ENCODE measurements at regions not wholly inside any gene's neighbourhood (a gene's known extent, or its start where the extent isn't known, plus 50 kb on each side); places are given as distances from the start of the nearest gene placed in this dataset.
A peak's percentile ranks its signal among the peaks of the same experiment; 100 is the strongest.

DNA sequence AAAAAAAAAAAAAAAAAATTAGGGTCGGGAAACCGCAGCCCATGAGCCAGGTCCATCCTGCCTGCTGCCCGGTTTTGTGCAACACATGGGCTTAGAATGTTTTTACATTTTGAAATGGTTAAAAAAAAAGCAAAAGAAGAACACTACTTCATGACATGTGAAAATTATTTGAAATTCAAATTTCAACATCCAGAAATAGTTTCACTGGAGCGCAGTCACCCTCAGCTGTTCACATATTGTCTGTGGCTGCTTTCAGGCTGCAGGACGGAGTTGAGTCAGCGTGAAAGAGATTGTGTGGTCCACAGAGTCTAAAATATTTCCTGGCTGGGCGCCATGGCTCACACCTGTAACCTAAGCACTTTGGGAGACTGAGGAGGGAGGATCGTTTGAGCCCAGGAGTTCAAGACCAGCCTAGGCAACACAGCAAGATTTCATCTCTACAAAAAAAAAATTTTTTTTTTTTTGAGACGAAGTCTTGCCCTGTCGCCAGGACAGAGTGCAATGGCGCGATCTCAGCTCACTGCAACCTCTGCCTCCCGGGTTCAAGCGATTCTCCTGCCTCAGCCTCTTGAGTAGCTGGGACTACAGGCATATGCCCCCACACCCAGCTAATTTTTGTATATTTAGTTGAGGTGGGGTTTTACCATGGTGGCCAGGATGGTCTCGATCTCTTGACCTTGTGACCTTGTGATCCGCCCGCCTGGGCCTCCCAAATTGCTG, 63.9 kb upstream of the ECHDC3 start:
- H4K20me1 ChIP-seq (ENCODE audit: insufficient read depth, low read length), result no peaks in the 10 kb centered on the region
- WGBS (ENCODE audit: low lambda C conversion rate), result 35% methylated on average over 17 of the region's 17 CpGs
- in situ Hi-C loops (cut with HindIII; ENCODE audit: extremely low pct_ligation_motif_present, low pct_unique_long_range_greater_than_20kb), result no loop called here
- H3K4me1 ChIP-seq (ENCODE audit: insufficient read depth, low read length), result peaks cover 42% of the 10 kb centered on the region
- FAIRE-seq, result no peak
- no peak overlapping the region for H3K27ac ChIP-seq (ENCODE audit: extremely low read length, insufficient read depth, low read length)
- H3K9ac ChIP-seq (ENCODE audit: insufficient read depth, low read depth, low read length), result no peak overlapping the region
- DNase-seq (ENCODE audit: low spot score), result peak; percentile 30
- H3K36me3 ChIP-seq (replicated peaks in 1 of 2; ENCODE audit: control insufficient read depth in 1 of 2, insufficient read depth in 2 of 2, low read length in 2 of 2), result no peaks in the 10 kb centered on the region
- peak; percentile 69 for ATAC-seq
- no peaks in the 10 kb centered on the region for H3K9me3 ChIP-seq (ENCODE audit: low read length)
- ChIA-PET POLR2A (no interaction called here), CTCF (ENCODE audit: low intra/inter-chr PET ratio, low total read pairs) (no interaction called here)
- no peak overlapping the region for H2AFZ ChIP-seq (ENCODE audit: low read length)
- no peaks in the 10 kb centered on the region; a peak in 2 of 5 replicates for H3K27me3 ChIP-seq (ENCODE audit: control insufficient read depth in 1 of 2, insufficient read depth in 2 of 2, low read length in 2 of 2)
- 0 out of 6 replicates have a peak overlapping the region, but pooled peaks of 2 of the 3 experiments have one; percentile 16 to 21 for H3K4me3 ChIP-seq (replicated peaks in 1 of 3; ENCODE audit: insufficient read depth in 1 of 3, low read depth in 2 of 3, low read length in 3 of 3)
- intact Hi-C loops (cut with micrococcal nuclease; ENCODE audit: unreplicated experiment), result no loop called here
- H3K79me2 ChIP-seq (ENCODE audit: insufficient read depth, low read length), result no peaks in the 10 kb centered on the region
- no TSS peak for BruUV-seq (replicated peaks)
- H3K4me2 ChIP-seq (ENCODE audit: low read depth, low read length), result peak overlapping the region; percentile 49
- TF ChIP-seq, protein P1, sequence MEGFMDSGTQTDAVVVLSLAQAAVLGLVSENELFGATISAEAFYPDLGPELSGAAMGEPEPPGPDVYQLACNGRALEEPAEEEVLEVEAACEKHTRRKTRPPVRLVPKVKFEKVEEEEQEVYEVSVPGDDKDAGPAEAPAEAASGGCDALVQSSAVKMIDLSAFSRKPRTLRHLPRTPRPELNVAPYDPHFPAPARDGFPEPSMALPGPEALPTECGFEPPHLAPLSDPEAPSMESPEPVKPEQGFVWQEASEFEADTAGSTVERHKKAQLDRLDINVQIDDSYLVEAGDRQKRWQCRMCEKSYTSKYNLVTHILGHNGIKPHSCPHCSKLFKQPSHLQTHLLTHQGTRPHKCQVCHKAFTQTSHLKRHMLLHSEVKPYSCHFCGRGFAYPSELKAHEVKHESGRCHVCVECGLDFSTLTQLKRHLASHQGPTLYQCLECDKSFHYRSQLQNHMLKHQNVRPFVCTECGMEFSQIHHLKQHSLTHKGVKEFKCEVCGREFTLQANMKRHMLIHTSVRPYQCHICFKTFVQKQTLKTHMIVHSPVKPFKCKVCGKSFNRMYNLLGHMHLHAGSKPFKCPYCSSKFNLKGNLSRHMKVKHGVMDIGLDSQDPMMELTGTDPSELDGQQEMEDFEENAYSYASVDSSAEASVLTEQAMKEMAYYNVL (CRISPR knock-in tag; IDR thresholded peaks at IDR 0.05; ENCODE audit: borderline replicate concordance), result no peak
- TF ChIP-seq KLF16 (CRISPR knock-in tag; IDR thresholded peaks at IDR 0.05), result no peak
- no peak for TF ChIP-seq SNAI1 (CRISPR knock-in tag; IDR thresholded peaks at IDR 0.05; ENCODE audit: borderline replicate concordance)
- TF ChIP-seq RCOR2 (CRISPR knock-in tag; IDR thresholded peaks at IDR 0.05), result no peak
- TF ChIP-seq FIP1L1 (IDR thresholded peaks at IDR 0.05; ENCODE audit: borderline replicate concordance, insufficient read depth, low read depth, low read length), result no peak
- TF ChIP-seq ZFP37 (CRISPR knock-in tag; IDR thresholded peaks at IDR 0.05; ENCODE audit: borderline replicate concordance), result no peak
- no peak for TF ChIP-seq IRX3 (CRISPR knock-in tag; IDR thresholded peaks at IDR 0.05; ENCODE audit: borderline replicate concordance, low read depth)
- no peak for TF ChIP-seq SNRNP70 (IDR thresholded peaks at IDR 0.05; ENCODE audit: low read depth, low read length)
- no peak for TF ChIP-seq HNRNPH1 (optimal IDR thresholded peaks at IDR 0.05; ENCODE audit: low read depth, low read length)
- TF ChIP-seq MIER2 (CRISPR knock-in tag; IDR thresholded peaks at IDR 0.05), result no peak
- no peak for TF ChIP-seq SOX13 (IDR thresholded peaks at IDR 0.05)
- TF ChIP-seq SOX13 (CRISPR knock-in tag; conservative IDR thresholded peaks at IDR 0.05 in 1 of 2, IDR thresholded peaks at IDR 0.05 in 1 of 2), result no peak
- TF ChIP-seq, protein P2, sequence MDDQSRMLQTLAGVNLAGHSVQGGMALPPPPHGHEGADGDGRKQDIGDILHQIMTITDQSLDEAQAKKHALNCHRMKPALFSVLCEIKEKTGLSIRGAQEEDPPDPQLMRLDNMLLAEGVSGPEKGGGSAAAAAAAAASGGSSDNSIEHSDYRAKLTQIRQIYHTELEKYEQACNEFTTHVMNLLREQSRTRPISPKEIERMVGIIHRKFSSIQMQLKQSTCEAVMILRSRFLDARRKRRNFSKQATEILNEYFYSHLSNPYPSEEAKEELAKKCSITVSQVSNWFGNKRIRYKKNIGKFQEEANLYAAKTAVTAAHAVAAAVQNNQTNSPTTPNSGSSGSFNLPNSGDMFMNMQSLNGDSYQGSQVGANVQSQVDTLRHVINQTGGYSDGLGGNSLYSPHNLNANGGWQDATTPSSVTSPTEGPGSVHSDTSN (CRISPR knock-in tag; IDR thresholded peaks at IDR 0.05; ENCODE audit: borderline replicate concordance), result no peak
- TF ChIP-seq, protein P3, sequence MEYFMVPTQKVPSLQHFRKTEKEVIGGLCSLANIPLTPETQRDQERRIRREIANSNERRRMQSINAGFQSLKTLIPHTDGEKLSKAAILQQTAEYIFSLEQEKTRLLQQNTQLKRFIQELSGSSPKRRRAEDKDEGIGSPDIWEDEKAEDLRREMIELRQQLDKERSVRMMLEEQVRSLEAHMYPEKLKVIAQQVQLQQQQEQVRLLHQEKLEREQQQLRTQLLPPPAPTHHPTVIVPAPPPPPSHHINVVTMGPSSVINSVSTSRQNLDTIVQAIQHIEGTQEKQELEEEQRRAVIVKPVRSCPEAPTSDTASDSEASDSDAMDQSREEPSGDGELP (IDR thresholded peaks at IDR 0.05; ENCODE audit: borderline replicate concordance, low read depth), result 0 out of 2 replicates have a peak, but pooled peaks have one; percentile 39
- no peak for TF ChIP-seq MEIS1 (CRISPR knock-in tag; IDR thresholded peaks at IDR 0.05; ENCODE audit: borderline replicate concordance)
- no peak for TF ChIP-seq ZNF180 (CRISPR knock-in tag; IDR thresholded peaks at IDR 0.05; ENCODE audit: borderline replicate concordance, low read depth)
- TF ChIP-seq ZNF138 (CRISPR knock-in tag; IDR thresholded peaks at IDR 0.05; ENCODE audit: low read depth), result no peak
- no peak for TF ChIP-seq SMC3 (IDR thresholded peaks at IDR 0.05; ENCODE audit: low read length)
- TF ChIP-seq FOSL2 (CRISPR knock-in tag; IDR thresholded peaks at IDR 0.05), result peak; percentile 25; the same call in 1 of the 2 replicates
- TF ChIP-seq, protein P4, sequence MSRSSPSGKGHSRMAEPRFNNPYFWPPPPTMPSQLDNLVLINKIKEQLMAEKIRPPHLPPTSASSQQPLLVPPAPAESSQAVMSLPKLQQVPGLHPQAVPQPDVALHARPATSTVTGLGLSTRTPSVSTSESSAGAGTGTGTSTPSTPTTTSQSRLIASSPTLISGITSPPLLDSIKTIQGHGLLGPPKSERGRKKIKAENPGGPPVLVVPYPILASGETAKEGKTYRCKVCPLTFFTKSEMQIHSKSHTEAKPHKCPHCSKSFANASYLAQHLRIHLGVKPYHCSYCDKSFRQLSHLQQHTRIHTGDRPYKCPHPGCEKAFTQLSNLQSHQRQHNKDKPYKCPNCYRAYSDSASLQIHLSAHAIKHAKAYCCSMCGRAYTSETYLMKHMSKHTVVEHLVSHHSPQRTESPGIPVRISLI (CRISPR knock-in tag; IDR thresholded peaks at IDR 0.05; ENCODE audit: borderline replicate concordance), result peak; percentile 73
